GM21576 (cell line): ENCODE measurements at regions not wholly inside any gene's neighbourhood (a gene's known extent, or its start where the extent isn't known, plus 50 kb on each side); places are given as distances from the start of the nearest gene placed in this dataset.

Source experiments
- ATAC-seq: cut with Tn5 transposase; IDR thresholded peaks from one replicate; pipeline ENCODE4 v1.9.1; 2021; ENCODE audit warnings: mild to moderate bottlenecking, moderate library complexity; ENCODE audit not compliant: unreplicated experiment

GRCh38 chr4:38581426-38582106 is 82.4 kb upstream of the KLF3 start:
- no peak for ATAC-seq

DNA sequence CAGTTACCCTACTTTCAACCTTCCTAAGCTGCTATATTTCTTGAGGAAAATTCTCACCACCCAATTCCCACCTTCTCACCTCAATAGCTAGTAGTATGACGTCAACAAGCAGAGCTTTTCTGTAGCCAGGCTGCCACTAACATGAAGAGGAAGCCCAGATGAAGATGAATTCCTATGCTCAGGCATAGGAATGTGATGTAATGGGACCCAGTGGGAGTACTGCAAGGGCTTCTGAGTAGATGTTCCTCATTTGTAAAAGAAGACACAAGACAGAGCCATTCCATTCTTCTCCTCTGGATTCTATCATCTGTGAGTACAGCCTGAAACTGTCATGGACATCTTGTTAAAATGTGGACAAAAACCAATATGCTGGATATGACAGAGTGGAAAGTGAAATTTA is 81.6 kb upstream of the KLF3 start:
- ATAC-seq = no peak

DNA sequence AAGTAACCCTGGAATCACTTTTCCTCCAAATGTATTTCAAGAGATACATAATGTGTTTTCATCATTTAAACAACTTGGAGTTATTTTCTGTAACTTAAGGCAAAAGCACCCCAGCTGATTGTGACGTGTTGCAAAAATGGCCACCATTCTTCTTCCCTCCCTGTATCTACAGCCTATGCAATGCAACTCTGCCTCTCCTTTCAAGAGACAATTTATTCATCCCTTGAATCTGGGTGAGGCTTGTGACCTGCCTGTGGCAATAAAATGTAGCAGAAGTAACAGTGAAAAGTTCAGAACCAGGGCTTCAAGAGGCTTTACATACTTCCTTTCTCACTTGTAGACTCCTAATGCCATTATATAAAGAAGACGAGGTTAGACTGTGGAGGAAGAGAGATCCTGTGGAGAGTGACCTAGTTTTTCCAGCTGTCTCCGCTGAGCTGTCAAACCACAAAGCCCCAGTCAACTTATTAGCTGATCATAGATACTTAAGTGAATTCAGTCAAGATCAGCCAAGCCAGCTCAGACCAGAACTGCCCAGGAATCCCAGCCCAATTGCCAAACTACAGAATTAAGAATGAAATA is 81.0 kb upstream of the KLF3 start:
- ATAC-seq = no peak

- no peak for ATAC-seq
These were observed 78.1 kb upstream of the KLF3 start for GRCh38 chr4:38585871-38586270.

DNA sequence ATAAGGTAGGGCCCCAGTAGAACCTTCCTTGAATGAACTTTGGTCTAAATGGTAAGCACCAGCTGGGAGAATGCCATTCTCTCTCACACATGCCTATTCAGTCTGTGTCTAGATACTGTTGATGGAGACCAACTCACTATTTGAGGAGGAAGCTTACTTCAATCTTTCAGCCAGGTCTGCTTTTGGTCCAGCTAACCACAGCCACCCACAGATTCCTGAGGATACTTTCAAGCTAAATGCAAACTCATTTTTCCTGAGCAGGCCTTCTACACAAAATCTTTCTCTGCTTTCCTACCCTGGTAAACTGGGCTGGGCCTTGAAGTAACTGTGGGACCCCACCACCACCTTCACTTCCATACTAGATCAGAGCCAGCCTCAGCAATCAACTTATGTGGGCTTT is 76.9 kb upstream of the KLF3 start:
- ATAC-seq = no peak

GRCh38 chr4:38590046-38590445 is 74.0 kb upstream of the KLF3 start:
- ATAC-seq = no peak

DNA sequence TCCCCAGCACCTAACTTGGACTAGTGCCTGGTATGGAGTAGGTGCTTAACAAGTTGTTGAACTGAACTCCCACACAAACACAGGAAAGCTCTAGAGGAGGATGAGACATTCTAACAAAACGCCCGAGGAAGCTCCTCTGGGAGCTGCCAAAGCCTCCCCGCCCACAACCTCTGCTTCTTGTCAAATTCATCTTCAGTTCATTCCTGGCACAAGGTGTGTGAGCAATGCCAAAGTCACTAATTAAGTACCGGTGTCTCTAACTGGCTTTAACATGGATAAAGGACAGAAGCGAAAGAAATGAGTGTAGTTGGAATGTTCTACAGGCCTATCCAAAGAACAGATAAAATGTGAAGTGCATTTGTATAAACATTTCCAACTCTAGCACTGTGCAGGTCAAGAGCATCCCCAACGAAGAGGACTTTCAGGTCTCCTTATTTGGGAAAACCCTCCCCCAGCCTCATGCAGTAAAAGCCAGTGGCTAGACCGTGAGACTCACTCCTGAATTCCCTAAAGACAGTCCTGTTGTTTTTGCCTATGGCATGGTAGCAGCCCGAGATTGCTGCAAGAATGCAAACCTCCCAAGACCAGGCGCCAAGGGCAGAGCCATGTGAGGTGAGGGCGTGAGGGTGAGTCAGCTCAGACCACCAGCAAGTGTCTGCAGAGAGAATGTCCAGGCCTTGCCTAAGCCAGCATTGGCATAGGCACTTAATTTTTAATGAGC is 72.2 kb upstream of the KLF3 start:
- no peak for ATAC-seq

DNA sequence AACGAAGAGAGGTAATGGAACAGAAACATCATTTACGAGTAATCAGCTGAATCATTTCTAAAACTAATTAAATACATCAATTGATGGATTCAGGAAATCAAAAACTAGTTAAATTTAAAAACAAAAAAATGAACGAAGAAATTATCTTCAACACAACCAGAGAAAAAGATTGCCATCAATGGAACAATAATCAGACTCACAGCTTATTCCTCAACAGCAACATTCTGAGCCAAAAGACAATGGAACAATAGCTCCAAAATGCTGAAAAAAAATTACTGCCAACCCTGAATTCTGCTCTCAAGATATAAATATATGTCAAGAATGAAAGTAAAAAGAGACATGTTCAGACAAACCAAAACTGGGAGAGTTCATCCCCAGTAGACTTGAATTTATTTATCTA is 65.5 kb upstream of the KLF3 start:
- ATAC-seq = no peak

- no peak for ATAC-seq
These were observed 63.4 kb upstream of the KLF3 start for GRCh38 chr4:38600575-38600974.

- no peak for ATAC-seq
These were observed 62.6 kb upstream of the KLF3 start for GRCh38 chr4:38601244-38601915.

- no peak for ATAC-seq
These were observed 62.1 kb upstream of the KLF3 start for GRCh38 chr4:38601916-38602291.

DNA sequence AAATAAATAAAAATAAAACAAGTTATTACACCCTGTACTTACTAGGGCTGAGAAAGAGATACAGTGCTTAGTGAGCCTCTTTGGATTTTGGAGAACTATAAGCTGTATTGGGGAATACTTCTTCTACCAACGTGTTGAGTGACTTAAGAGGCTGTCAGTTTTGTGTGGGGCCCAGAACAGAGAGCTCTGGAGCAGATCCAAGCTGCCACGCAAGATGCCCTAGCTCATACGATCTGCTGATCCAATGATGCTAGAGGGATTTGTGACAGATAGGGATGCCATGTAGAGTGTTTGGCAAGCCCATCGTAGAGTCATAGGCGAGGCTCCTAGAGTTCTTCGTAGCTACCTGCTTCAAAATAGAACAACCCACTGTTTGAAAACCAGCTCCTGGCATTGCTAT is 60.3 kb upstream of the KLF3 start:
- ATAC-seq = no peak

DNA sequence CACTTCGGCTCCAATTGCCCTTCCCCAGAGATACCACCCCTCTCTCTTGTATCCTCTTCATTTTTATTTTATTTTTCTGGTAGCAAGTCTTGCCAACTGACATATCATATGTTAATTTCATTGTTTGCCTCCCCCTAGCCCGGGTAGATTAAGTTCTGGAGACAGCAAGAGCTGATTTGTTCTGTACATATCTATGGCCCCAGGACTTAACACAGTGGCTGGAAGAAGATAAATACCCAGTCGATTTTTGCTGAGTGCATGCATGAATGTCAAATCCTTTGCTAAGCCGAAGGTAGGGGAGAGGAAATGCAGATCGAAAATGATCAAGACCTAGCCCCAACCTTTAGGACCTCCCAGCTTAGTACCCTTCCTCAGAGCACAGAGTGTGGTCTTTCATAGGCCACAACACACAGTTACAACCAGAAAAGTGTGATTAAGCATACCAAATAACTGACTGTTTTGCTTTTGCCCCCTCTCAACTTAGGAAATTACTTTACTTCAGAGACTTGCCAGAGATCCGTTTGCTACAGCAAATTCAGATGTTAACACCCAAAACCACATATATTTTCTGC is 58.7 kb upstream of the KLF3 start:
- no peak for ATAC-seq

- ATAC-seq = no peak
These were observed 58.0 kb upstream of the KLF3 start for GRCh38 chr4:38605753-38606586.

- ATAC-seq = no peak
These were observed 57.5 kb upstream of the KLF3 start for GRCh38 chr4:38606587-38606905.

GRCh38 chr4:38609614-38610013 is 54.4 kb upstream of the KLF3 start:
- no peak for ATAC-seq

- no peak for ATAC-seq
These were observed 53.5 kb upstream of the KLF3 start for GRCh38 chr4:38610521-38610920.

- no peak for ATAC-seq
These were observed 53.0 kb upstream of the KLF3 start for GRCh38 chr4:38610966-38611431.

GRCh38 chr4:38611676-38612075 is 52.3 kb upstream of the KLF3 start:
- no peak for ATAC-seq

DNA sequence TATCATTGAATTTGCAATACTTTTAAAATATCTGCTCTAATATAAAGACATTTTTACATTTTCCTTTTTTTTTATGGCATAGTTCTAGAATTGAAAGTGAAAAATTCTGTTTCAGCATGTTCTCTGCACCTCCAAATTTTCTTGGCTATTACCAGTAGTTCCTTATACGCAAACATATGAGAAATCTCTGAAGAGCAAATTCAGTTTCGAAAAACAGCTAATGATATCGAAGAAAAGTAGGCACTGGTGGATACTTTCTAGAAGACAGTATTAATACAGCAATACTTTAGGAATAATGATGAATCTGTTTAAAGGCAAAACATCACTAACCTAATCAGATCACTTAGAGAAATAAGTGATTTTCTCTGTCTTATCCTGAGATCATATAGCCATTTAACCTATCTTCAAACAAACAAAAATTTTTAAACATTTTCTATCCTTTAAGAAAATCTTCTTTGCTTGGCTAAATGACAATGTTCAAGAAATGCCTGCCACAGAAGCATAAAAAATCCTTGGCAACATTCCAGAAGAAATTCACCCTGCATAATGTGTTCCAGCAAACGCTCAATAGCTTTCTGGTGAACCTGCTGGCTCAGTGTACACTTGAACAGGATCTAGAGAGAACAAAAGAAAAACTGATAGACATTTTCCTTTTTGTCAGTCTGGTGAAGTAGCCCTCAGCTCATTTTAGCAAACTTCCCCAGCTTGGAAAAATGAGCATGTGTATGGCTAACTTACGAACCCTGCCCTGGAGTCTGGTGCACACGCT is 51.2 kb upstream of the KLF3 start:
- no peak for ATAC-seq
